ENCODE measurements at regions not wholly inside any gene's neighbourhood (a gene's known extent, or its start where the extent isn't known, plus 50 kb on each side); places are given as distances from the start of the nearest gene placed in this dataset.

DNA sequence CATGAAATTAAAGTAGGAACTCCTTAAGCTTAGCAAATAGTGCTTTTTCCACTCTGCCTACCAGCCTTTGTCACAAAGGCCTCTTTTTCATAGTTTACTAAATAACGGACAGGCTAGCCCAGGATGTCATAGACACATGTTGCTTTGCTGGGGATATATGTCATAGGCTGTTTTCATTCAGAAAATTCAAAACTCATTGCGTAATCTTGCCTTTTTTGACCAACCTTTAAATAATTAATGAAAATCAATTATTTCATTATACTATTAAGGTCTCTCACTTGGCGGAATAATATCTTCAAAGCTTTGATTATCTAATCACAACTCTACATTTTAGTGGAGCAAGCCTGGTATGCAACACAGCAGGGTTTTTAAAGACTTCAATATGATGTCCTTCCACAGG lies 1245.7 kb upstream of the LRRTM1 start:
- H3K4me2 ChIP-seq (ENCODE audit: control insufficient read depth, insufficient read depth): no peak overlapping the region
- no peak overlapping the region for H2AFZ ChIP-seq (ENCODE audit: control insufficient read depth, low read depth, low read length)
- 8% methylated on average over 3 of the region's 3 CpGs for WGBS (ENCODE audit: insufficient coverage, insufficient replicate concordance, low lambda C conversion rate, missing lambda C conversion rate)
- ATAC-seq (no peak), FAIRE-seq (no peak), DNase-seq (ENCODE audit: low read depth, low spot score) (no peak)
- no peak overlapping the region for H3K9ac ChIP-seq (ENCODE audit: control insufficient read depth, insufficient read depth, low read length)
- in situ Hi-C loops (cut with MboI): no loop called here
- SMC1A ChIA-PET (ENCODE audit: uncharacterized antibody, unreplicated experiment): interaction anchor here (0.7 to 2.0 kb wide), 2 partner anchors 13 to 883 kb away, joined by 3 to 5 read pairs; no protein-coding TSS in a partner anchor
- no peaks in the 10 kb centered on the region for H3K9me3 ChIP-seq (replicated peaks; ENCODE audit: control insufficient read depth, insufficient read depth, low read length)
- H4K20me1 ChIP-seq (ENCODE audit: control insufficient read depth, insufficient read depth): no peaks in the 10 kb centered on the region
- no peak overlapping the region for H3K4me3 ChIP-seq
- CTCF ChIA-PET: interaction anchor here (1.1 kb wide), 1 partner anchor 10 kb away, joined by 3 read pairs; no protein-coding TSS in a partner anchor
- RAD21 ChIA-PET (ENCODE audit: unreplicated experiment): no interaction called here
- BruUV-seq (replicated peaks): no TSS peak
- H3K27me3 ChIP-seq (replicated peaks in 1 of 2; ENCODE audit: control insufficient read depth in 2 of 2, insufficient read depth in 2 of 2, low read length in 1 of 2): no peaks in the 10 kb centered on the region
- no peak overlapping the region for H3K27ac ChIP-seq (ENCODE audit: control insufficient read depth, insufficient read depth)
- H3K4me1 ChIP-seq (ENCODE audit: control insufficient read depth, insufficient read depth, low read length): no peaks in the 10 kb centered on the region
- H3K36me3 ChIP-seq (ENCODE audit: control insufficient read depth in 2 of 2, insufficient read depth in 2 of 2, low read length in 1 of 2): no peaks in the 10 kb centered on the region
- POLR2A ChIA-PET: no interaction called here
- TF ChIP-seq, protein P1, sequence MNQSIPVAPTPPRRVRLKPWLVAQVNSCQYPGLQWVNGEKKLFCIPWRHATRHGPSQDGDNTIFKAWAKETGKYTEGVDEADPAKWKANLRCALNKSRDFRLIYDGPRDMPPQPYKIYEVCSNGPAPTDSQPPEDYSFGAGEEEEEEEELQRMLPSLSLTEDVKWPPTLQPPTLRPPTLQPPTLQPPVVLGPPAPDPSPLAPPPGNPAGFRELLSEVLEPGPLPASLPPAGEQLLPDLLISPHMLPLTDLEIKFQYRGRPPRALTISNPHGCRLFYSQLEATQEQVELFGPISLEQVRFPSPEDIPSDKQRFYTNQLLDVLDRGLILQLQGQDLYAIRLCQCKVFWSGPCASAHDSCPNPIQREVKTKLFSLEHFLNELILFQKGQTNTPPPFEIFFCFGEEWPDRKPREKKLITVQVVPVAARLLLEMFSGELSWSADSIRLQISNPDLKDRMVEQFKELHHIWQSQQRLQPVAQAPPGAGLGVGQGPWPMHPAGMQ (IDR thresholded peaks at IDR 0.05; ENCODE audit: borderline replicate concordance): no peak
- TF ChIP-seq KAT2A (conservative IDR thresholded peaks at IDR 0.05; ENCODE audit: control insufficient read depth, low read depth, low read length) (no peak), SMARCA5 (IDR thresholded peaks at IDR 0.05) (no peak), GABPA (IDR thresholded peaks at IDR 0.05; ENCODE audit: low read depth) (no peak), POLR2AphosphoS5 (IDR thresholded peaks at IDR 0.05; ENCODE audit: low read length) (no peak), IKZF2 (IDR thresholded peaks at IDR 0.05) (no peak), ZBED1 (IDR thresholded peaks at IDR 0.05; ENCODE audit: borderline replicate concordance) (no peak), NR2F1 (conservative IDR thresholded peaks at IDR 0.05) (no peak), SMAD1 (IDR thresholded peaks at IDR 0.05; ENCODE audit: low read depth, partially characterized antibody) (no peak), STAT3 (IDR thresholded peaks at IDR 0.05; ENCODE audit: low read depth, low read length) (no peak)
- intact Hi-C loops (cut with micrococcal nuclease; ENCODE audit: unreplicated experiment): no loop called here
- H3K79me2 ChIP-seq (ENCODE audit: control insufficient read depth, insufficient read depth, low read length): no peaks in the 10 kb centered on the region
